ENCODE measurements at regions not wholly inside any gene's neighbourhood (a gene's known extent, or its start where the extent isn't known, plus 50 kb on each side); places are given as distances from the start of the nearest gene placed in this dataset.
"Not testable (repeated sequence)": the region's sequence is repeated elsewhere in the genome, so short reads cannot be mapped to it uniquely, and the experiment has no call there.

GRCh38 chr5:75002271-75002670, 50.1 kb downstream of the GCNT4 start:
- DNase-seq (ENCODE audit: low spot score) = no peak

- no peak for DNase-seq (ENCODE audit: low spot score)
These were observed 56.4 kb downstream of the GCNT4 start for GRCh38 chr5:74995926-74996325.

GRCh38 chr5:74994826-74995225, 57.5 kb downstream of the GCNT4 start:
- no peak for DNase-seq (ENCODE audit: low spot score)

- DNase-seq (ENCODE audit: low spot score) = no peak
These were observed 58.6 kb downstream of the GCNT4 start for GRCh38 chr5:74993743-74994142.

GRCh38 chr5:74992791-74993190, 59.6 kb downstream of the GCNT4 start:
- no peak for DNase-seq (ENCODE audit: low spot score)

- no peak for DNase-seq (ENCODE audit: low spot score)
These were observed 60.8 kb downstream of the GCNT4 start for GRCh38 chr5:74991522-74991921.

GRCh38 chr5:74990194-74990593, 62.2 kb downstream of the GCNT4 start:
- no peak for DNase-seq (ENCODE audit: low spot score)

- no peak for DNase-seq (ENCODE audit: low spot score)
These were observed 63.9 kb downstream of the GCNT4 start for GRCh38 chr5:74988273-74988983.

- DNase-seq (ENCODE audit: low spot score) = no peak
These were observed 74.0 kb downstream of the GCNT4 start for GRCh38 chr5:74978345-74978744.

GRCh38 chr5:74977471-74977870, 74.9 kb downstream of the GCNT4 start:
- no peak for DNase-seq (ENCODE audit: low spot score)

GRCh38 chr5:74976651-74977050, 75.7 kb downstream of the GCNT4 start:
- no peak for DNase-seq (ENCODE audit: low spot score)

GRCh38 chr5:74975582-74975981, 76.8 kb downstream of the GCNT4 start:
- no peak for DNase-seq (ENCODE audit: low spot score)

- no peak for DNase-seq (ENCODE audit: low spot score)
These were observed 77.8 kb downstream of the GCNT4 start for GRCh38 chr5:74974451-74975091.

- no peak for DNase-seq (ENCODE audit: low spot score)
These were observed 78.7 kb downstream of the GCNT4 start for GRCh38 chr5:74973694-74974093.

- no peak for DNase-seq (ENCODE audit: low spot score)
These were observed 80.4 kb downstream of the GCNT4 start for GRCh38 chr5:74971947-74972460.

- DNase-seq (ENCODE audit: low spot score) = not testable (repeated sequence)
These were observed 81.5 kb downstream of the GCNT4 start for GRCh38 chr5:74970891-74971290.

GRCh38 chr5:74969726-74970125, 82.6 kb downstream of the GCNT4 start:
- no peak for DNase-seq (ENCODE audit: low spot score)

GRCh38 chr5:74966141-74967026, 86.0 kb downstream of the GCNT4 start:
- no peak for DNase-seq (ENCODE audit: low spot score)

- DNase-seq (ENCODE audit: low spot score) = no peak
These were observed 89.0 kb downstream of the GCNT4 start for GRCh38 chr5:74963407-74963806.

GRCh38 chr5:74957906-74958305, 91.7 kb upstream of the FAM169A start:
- DNase-seq (ENCODE audit: low spot score) = no peak

GRCh38 chr5:74957029-74957784, 91.0 kb upstream of the FAM169A start:
- no peak for DNase-seq (ENCODE audit: low spot score)

- DNase-seq (ENCODE audit: low spot score) = no peak
These were observed 90.1 kb upstream of the FAM169A start for GRCh38 chr5:74956278-74956677.
